VCaP (cell line): ENCODE measurements at regions not wholly inside any gene's neighbourhood (a gene's known extent, or its start where the extent isn't known, plus 50 kb on each side); places are given as distances from the start of the nearest gene placed in this dataset.

Source experiments
- H3K27ac ChIP-seq: fragments of 450-650 bp; 2 replicates; pipeline ENCODE4 v1.5.1; 2017
- CTCF ChIP-seq: fragments of 450-650 bp; conservative IDR thresholded peaks from 2 replicates; pipeline ENCODE4 v1.5.1; 2017; ENCODE audit warnings: mild to moderate bottlenecking, moderate library complexity

GRCh38 chr16:9328411-9328810, 237.0 kb downstream of the HAPSTR1 start:
- TF ChIP-seq CTCF = no peak
- no peak overlapping the region for H3K27ac ChIP-seq

- no peak overlapping the region for H3K27ac ChIP-seq
- no peak for TF ChIP-seq CTCF
Observed at GRCh38 chr16:9330095-9330494, 238.7 kb downstream of the HAPSTR1 start.

- TF ChIP-seq CTCF = no peak
- H3K27ac ChIP-seq = no peak overlapping the region
Observed at GRCh38 chr16:9331503-9331902, 240.1 kb downstream of the HAPSTR1 start.

- TF ChIP-seq CTCF = no peak
- no peak overlapping the region for H3K27ac ChIP-seq
Observed at GRCh38 chr16:9332574-9333148, 241.2 kb downstream of the HAPSTR1 start.

GRCh38 chr16:9333469-9333868, 242.0 kb downstream of the HAPSTR1 start:
- H3K27ac ChIP-seq = no peak overlapping the region
- no peak for TF ChIP-seq CTCF

GRCh38 chr16:9334103-9334502, 242.7 kb downstream of the HAPSTR1 start:
- H3K27ac ChIP-seq = no peak overlapping the region
- TF ChIP-seq CTCF = no peak

GRCh38 chr16:9337308-9338032, 246.0 kb downstream of the HAPSTR1 start:
- no peak for TF ChIP-seq CTCF
- no peak overlapping the region for H3K27ac ChIP-seq
